MCF 10A (cell line): ENCODE measurements at regions not wholly inside any gene's neighbourhood (a gene's known extent, or its start where the extent isn't known, plus 50 kb on each side); places are given as distances from the start of the nearest gene placed in this dataset.

Experiments used
- BruUV-seq: library from RNA; stranded (reverse); fragments of 400-500 nt; replicated peaks from 2 replicates; lab custom pipeline; 2021; lab: Mats Ljungman, UMichigan
- CTCF ChIA-PET: fragments of 300-600 bp; sonication (Branson Sonifier 250); formaldehyde crosslinking; extraction: SDS; loops from one replicate; lab custom pipeline; 2021; ENCODE audit warnings: antibody characterized with exemption, inconsistent platforms; lab: Yijun Ruan, JAX
- POLR2A ChIA-PET: fragments of 300-600, 350-650 bp; sonication (Branson Sonifier 250); formaldehyde crosslinking; extraction: SDS; loops from one replicate; lab custom pipeline; 2020; ENCODE audit warnings: antibody characterized with exemption, inconsistent platforms; lab: Yijun Ruan, JAX
- DNase-seq: peaks from one replicate; pipeline ENCODE4 v3.0.0-alpha.2; 2018; ENCODE audit not compliant: unreplicated experiment
- H3K27ac Mint-ChIP-seq: one replicate; pipeline ENCODE4 v1.8.0; 2022; ENCODE audit warnings: mild to moderate bottlenecking, low read depth, mixed read lengths; ENCODE audit not compliant: unreplicated experiment
- H3K27me3 Mint-ChIP-seq: one replicate; pipeline ENCODE4 v1.8.0; 2022; ENCODE audit warnings: mixed read lengths; ENCODE audit not compliant: insufficient read depth, unreplicated experiment
- H3K36me3 Mint-ChIP-seq: one replicate; pipeline ENCODE4 v1.8.0; 2022; ENCODE audit warnings: mild to moderate bottlenecking, moderate library complexity, mixed read lengths; ENCODE audit not compliant: insufficient read depth, unreplicated experiment
- H3K4me1 Mint-ChIP-seq: one replicate; pipeline ENCODE4 v1.8.0; 2022; ENCODE audit warnings: mixed read lengths; ENCODE audit not compliant: insufficient read depth, unreplicated experiment
- H3K4me3 Mint-ChIP-seq: one replicate; pipeline ENCODE4 v1.8.0; 2022; ENCODE audit warnings: mild to moderate bottlenecking, moderate library complexity, mixed read lengths; ENCODE audit not compliant: unreplicated experiment
- H3K9me3 Mint-ChIP-seq: one replicate; pipeline ENCODE4 v1.8.0; 2022; ENCODE audit warnings: mixed read lengths; ENCODE audit not compliant: unreplicated experiment
- CTCF ChIP-seq: fragments of 200-600 bp; IDR thresholded peaks from one replicate; pipeline ENCODE4 v1.8.0; 2022; ENCODE audit warnings: antibody characterized with exemption, mild to moderate bottlenecking; ENCODE audit not compliant: unreplicated experiment
- intact Hi-C: fragments of 100-400 bp; cut with micrococcal nuclease; formaldehyde crosslinking; loops from 2 replicates; pipeline ENCODE4 v1.14.1; 2022

GRCh38 chr16:85459529-85460251 is 153.4 kb upstream of the GSE1 start:
- H3K4me3 Mint-ChIP-seq = no peak overlapping the region
- H3K36me3 Mint-ChIP-seq = no peaks in the 10 kb centered on the region
- no peak for TF ChIP-seq CTCF
- DNase-seq = no peak
- ChIA-PET POLR2A (no interaction called here), CTCF (interaction anchor here (0.6 to 0.9 kb wide), 2 partner anchors 38 to 331 kb away, joined by 3 read pairs; no protein-coding TSS in a partner anchor)
- no peak overlapping the region for H3K27ac Mint-ChIP-seq
- intact Hi-C loops = no loop called here
- BruUV-seq = no TSS peak
- peaks cover 12% of the 10 kb centered on the region for H3K27me3 Mint-ChIP-seq
- H3K9me3 Mint-ChIP-seq = no peaks in the 10 kb centered on the region
- no peaks in the 10 kb centered on the region for H3K4me1 Mint-ChIP-seq

GRCh38 chr16:85460252-85461021 is 152.7 kb upstream of the GSE1 start:
- no peak for TF ChIP-seq CTCF
- Mint-ChIP-seq H3K36me3 (no peaks in the 10 kb centered on the region), H3K4me3 (no peak overlapping the region), H3K9me3 (no peaks in the 10 kb centered on the region), H3K27me3 (peaks cover 12% of the 10 kb centered on the region), H3K27ac (no peak overlapping the region), H3K4me1 (peaks cover 2% of the 10 kb centered on the region)
- DNase-seq = no peak
- BruUV-seq = no TSS peak
- ChIA-PET POLR2A (no interaction called here), CTCF (interaction anchor here (0.9 kb wide), 1 partner anchor 39 kb away, joined by 3 read pairs; no protein-coding TSS in a partner anchor)
- intact Hi-C loops = no loop called here

- no TSS peak for BruUV-seq
- no peak for TF ChIP-seq CTCF
- H3K36me3 Mint-ChIP-seq = no peaks in the 10 kb centered on the region
- peak; percentile 54 for DNase-seq
- H3K4me3 Mint-ChIP-seq = no peak overlapping the region
- intact Hi-C loops = no loop called here
- H3K4me1 Mint-ChIP-seq = peaks cover 8% of the 10 kb centered on the region
- ChIA-PET POLR2A (interaction anchor here (1.1 kb wide), 2 partner anchors 8 to 14 kb away, joined by 3 read pairs; no protein-coding TSS in a partner anchor), CTCF (interaction anchor here (0.9 kb wide), 1 partner anchor 40 kb away, joined by 3 read pairs; no protein-coding TSS in a partner anchor)
- H3K27ac Mint-ChIP-seq = no peak overlapping the region
- H3K27me3 Mint-ChIP-seq = peaks cover 12% of the 10 kb centered on the region
- H3K9me3 Mint-ChIP-seq = no peaks in the 10 kb centered on the region
Observed at GRCh38 chr16:85461022-85461813, 151.9 kb upstream of the GSE1 start.
